ENCODE measurements at regions not wholly inside any gene's neighbourhood (a gene's known extent, or its start where the extent isn't known, plus 50 kb on each side); places are given as distances from the start of the nearest gene placed in this dataset.
"Not testable (repeated sequence)": the region's sequence is repeated elsewhere in the genome, so short reads cannot be mapped to it uniquely, and the experiment has no call there.

DNA sequence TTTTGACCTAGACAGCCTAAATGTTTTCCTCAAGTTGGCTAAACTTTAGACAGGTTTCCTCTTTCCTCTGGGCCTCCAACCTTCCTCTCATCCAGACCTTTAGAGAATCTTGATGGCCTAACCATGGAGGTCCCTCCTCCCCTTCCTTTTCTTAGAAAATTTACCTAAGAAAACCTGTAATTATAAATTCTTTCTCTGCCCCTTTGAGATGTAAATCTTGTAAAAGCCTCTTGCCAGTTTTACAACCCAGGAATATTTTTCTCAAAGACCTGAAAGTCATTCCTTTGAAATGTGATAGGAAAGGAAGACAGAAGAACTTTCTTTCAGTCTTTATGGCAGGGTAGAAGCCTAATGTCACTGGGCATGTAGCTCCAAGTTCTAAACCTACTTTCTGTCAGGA is 1752.6 kb upstream of the C9orf72 start:
- Histone ChIP-seq H3K36me3 (replicated peaks) (no peaks in the 10 kb centered on the region), H3K9me3 (no peaks in the 10 kb centered on the region), H3K4me1 (peaks cover 7% of the 10 kb centered on the region), H3K27me3 (ENCODE audit: low read depth) (no peaks in the 10 kb centered on the region), H3K4me3 (no peak overlapping the region)
- DNase-seq (ENCODE audit: low spot score in 2 of 2): peak; percentile 7 to 39
- in situ Hi-C loops (cut with MboI; ENCODE audit: low sequenced_read_pairs): no loop called here

DNA sequence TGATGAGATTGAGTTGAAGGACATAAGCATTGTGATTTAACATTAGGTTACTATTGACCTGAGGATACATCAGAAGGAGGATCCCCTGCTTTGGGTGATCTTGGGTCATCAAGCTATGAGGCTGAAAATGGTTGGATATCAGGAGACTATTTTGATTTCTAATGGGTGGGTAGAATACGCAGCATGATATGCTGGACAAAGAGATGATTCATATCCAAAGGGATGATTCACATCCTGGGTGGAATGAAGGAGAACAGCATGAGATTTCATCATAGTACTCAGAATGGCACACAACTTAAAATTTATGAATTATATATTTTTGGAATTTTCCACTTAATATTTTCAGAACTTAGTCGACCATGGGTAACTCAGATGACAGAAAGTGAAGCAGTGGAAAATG is 1759.5 kb upstream of the C9orf72 start:
- in situ Hi-C loops (cut with MboI; ENCODE audit: low sequenced_read_pairs): no loop called here
- no peaks in the 10 kb centered on the region for H3K4me1 ChIP-seq
- no peaks in the 10 kb centered on the region for H3K27me3 ChIP-seq (ENCODE audit: low read depth)
- no peak overlapping the region for H3K4me3 ChIP-seq
- no peaks in the 10 kb centered on the region for H3K36me3 ChIP-seq (replicated peaks)
- no peak for DNase-seq (ENCODE audit: low spot score in 2 of 2)
- no peaks in the 10 kb centered on the region for H3K9me3 ChIP-seq

DNA sequence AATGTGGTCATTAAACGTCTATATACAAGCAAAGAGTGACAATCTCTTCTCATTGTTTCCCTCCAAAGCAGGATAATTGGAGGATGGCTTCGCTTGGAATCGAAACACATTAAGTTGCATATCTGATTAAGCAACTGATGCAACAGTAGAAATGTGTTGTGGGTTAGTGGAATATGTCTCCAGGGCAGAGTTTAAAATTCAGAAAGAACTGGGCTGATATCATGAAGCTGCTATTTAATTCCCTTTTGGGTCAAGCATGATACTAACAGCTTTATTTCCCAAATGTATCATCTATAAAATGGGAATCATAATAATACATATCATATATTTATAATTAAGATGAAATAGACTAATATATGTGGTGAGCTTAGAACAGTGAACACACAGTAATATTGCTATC is 1763.0 kb upstream of the C9orf72 start:
- in situ Hi-C loops (cut with MboI; ENCODE audit: low sequenced_read_pairs): no loop called here
- DNase-seq (ENCODE audit: low spot score in 2 of 2): no peak
- Histone ChIP-seq H3K4me1 (no peaks in the 10 kb centered on the region), H3K9me3 (no peaks in the 10 kb centered on the region), H3K36me3 (replicated peaks) (no peaks in the 10 kb centered on the region), H3K27me3 (ENCODE audit: low read depth) (no peaks in the 10 kb centered on the region), H3K4me3 (no peak overlapping the region)

DNA sequence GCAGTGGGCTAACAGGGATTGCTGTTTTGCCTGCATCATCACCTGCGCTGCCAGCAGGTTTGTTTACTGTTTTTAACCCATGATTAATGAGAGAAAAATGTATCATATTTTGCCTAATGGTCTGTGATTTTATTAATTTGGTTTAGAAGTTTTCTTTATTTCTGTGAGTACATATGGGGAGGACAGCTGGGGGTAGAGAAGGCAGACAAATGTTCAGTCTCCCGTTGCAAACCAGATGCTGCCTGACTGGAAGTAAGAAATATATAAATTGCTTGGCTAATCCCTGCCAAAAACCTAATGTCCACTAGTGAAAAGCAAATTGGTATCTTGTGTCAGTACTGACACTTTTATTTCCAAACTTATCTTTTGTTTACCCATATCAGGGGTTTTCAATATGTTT is 1766.1 kb upstream of the C9orf72 start:
- DNase-seq (ENCODE audit: low spot score in 2 of 2): no peak
- H3K27me3 ChIP-seq (ENCODE audit: low read depth): no peaks in the 10 kb centered on the region
- H3K9me3 ChIP-seq: no peaks in the 10 kb centered on the region
- no peak overlapping the region for H3K4me3 ChIP-seq
- in situ Hi-C loops (cut with MboI; ENCODE audit: low sequenced_read_pairs): no loop called here
- H3K4me1 ChIP-seq: no peaks in the 10 kb centered on the region
- no peaks in the 10 kb centered on the region for H3K36me3 ChIP-seq (replicated peaks)

GRCh38 chr9:29348999-29349398 is 1775.7 kb upstream of the C9orf72 start:
- H3K4me3 ChIP-seq: no peak overlapping the region
- H3K4me1 ChIP-seq: no peaks in the 10 kb centered on the region
- no peaks in the 10 kb centered on the region for H3K36me3 ChIP-seq (replicated peaks)
- in situ Hi-C loops (cut with MboI; ENCODE audit: low sequenced_read_pairs): no loop called here
- H3K27me3 ChIP-seq (ENCODE audit: low read depth): no peaks in the 10 kb centered on the region
- H3K9me3 ChIP-seq: no peaks in the 10 kb centered on the region
- no peak for DNase-seq (ENCODE audit: low spot score in 2 of 2)

- Histone ChIP-seq H3K27me3 (ENCODE audit: low read depth) (no peaks in the 10 kb centered on the region), H3K9me3 (no peaks in the 10 kb centered on the region), H3K36me3 (replicated peaks) (no peaks in the 10 kb centered on the region), H3K4me3 (no peak overlapping the region), H3K4me1 (no peaks in the 10 kb centered on the region)
- in situ Hi-C loops (cut with MboI; ENCODE audit: low sequenced_read_pairs): no loop called here
- no peak for DNase-seq (ENCODE audit: low spot score in 2 of 2)
Observed at GRCh38 chr9:29389421-29389820, 1816.1 kb upstream of the C9orf72 start.

GRCh38 chr9:29390859-29391258 is 1817.6 kb upstream of the C9orf72 start:
- Histone ChIP-seq H3K9me3 (no peaks in the 10 kb centered on the region), H3K4me1 (no peaks in the 10 kb centered on the region), H3K4me3 (no peak overlapping the region), H3K36me3 (replicated peaks) (no peaks in the 10 kb centered on the region), H3K27me3 (ENCODE audit: low read depth) (no peaks in the 10 kb centered on the region)
- no peak for DNase-seq (ENCODE audit: low spot score in 2 of 2)
- in situ Hi-C loops (cut with MboI; ENCODE audit: low sequenced_read_pairs): no loop called here

GRCh38 chr9:29393064-29393463 is 1819.8 kb upstream of the C9orf72 start:
- no peak for DNase-seq (ENCODE audit: low spot score in 2 of 2)
- no peaks in the 10 kb centered on the region for H3K4me1 ChIP-seq
- no peaks in the 10 kb centered on the region for H3K36me3 ChIP-seq (replicated peaks)
- no peak overlapping the region for H3K4me3 ChIP-seq
- no peaks in the 10 kb centered on the region for H3K9me3 ChIP-seq
- in situ Hi-C loops (cut with MboI; ENCODE audit: low sequenced_read_pairs): no loop called here
- H3K27me3 ChIP-seq (ENCODE audit: low read depth): no peaks in the 10 kb centered on the region

DNA sequence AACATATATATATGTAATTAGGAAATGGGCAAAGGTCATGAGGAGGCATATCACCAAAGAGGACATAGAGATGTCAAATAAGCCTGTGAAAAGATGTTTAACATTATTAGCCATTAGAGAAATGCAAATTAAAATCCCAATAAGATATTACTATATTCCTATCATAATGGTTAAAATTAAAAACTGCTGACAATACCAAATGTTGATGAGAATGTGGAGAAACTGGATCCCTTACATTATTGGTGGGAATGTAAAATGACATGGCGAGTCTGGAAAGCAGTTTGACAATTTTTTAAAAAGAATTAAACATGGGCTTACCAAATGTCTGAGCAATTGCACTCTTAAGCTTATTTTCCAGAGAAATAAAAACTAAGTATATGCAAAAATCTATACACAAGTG is 1821.6 kb upstream of the C9orf72 start:
- no peaks in the 10 kb centered on the region for H3K36me3 ChIP-seq (replicated peaks)
- no peaks in the 10 kb centered on the region for H3K27me3 ChIP-seq (ENCODE audit: low read depth)
- H3K4me3 ChIP-seq: no peak overlapping the region
- no peak for DNase-seq (ENCODE audit: low spot score in 2 of 2)
- H3K4me1 ChIP-seq: no peaks in the 10 kb centered on the region
- in situ Hi-C loops (cut with MboI; ENCODE audit: low sequenced_read_pairs): no loop called here
- no peaks in the 10 kb centered on the region for H3K9me3 ChIP-seq

GRCh38 chr9:29397148-29397547 is 1823.9 kb upstream of the C9orf72 start:
- no peak for DNase-seq (ENCODE audit: low spot score in 2 of 2)
- in situ Hi-C loops (cut with MboI; ENCODE audit: low sequenced_read_pairs): no loop called here
- H3K36me3 ChIP-seq (replicated peaks): no peaks in the 10 kb centered on the region
- H3K4me1 ChIP-seq: no peaks in the 10 kb centered on the region
- H3K9me3 ChIP-seq: no peaks in the 10 kb centered on the region
- no peak overlapping the region for H3K4me3 ChIP-seq
- no peaks in the 10 kb centered on the region for H3K27me3 ChIP-seq (ENCODE audit: low read depth)

DNA sequence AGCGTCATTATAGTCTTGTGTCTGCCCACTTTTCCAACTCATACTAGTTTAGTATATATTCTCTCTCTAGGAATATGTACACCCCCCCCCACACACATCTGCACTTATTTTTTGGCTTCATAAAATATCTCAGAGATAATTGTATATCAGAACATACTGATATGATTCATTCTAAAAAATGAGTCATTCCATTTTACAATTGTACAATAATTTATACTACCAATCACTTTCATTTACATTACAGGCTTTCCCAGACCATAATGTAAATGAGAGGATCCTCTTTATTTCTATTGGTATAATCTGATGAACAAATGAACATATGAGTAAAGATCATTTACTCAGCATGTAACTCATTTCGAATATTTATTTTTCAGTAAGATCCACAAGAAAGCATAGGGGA is 1842.9 kb upstream of the C9orf72 start:
- no peaks in the 10 kb centered on the region for H3K9me3 ChIP-seq
- in situ Hi-C loops (cut with MboI; ENCODE audit: low sequenced_read_pairs): no loop called here
- no peaks in the 10 kb centered on the region for H3K4me1 ChIP-seq
- H3K27me3 ChIP-seq (ENCODE audit: low read depth): no peaks in the 10 kb centered on the region
- H3K4me3 ChIP-seq: no peak overlapping the region
- no peaks in the 10 kb centered on the region for H3K36me3 ChIP-seq (replicated peaks)
- DNase-seq (ENCODE audit: low spot score in 2 of 2): no peak

DNA sequence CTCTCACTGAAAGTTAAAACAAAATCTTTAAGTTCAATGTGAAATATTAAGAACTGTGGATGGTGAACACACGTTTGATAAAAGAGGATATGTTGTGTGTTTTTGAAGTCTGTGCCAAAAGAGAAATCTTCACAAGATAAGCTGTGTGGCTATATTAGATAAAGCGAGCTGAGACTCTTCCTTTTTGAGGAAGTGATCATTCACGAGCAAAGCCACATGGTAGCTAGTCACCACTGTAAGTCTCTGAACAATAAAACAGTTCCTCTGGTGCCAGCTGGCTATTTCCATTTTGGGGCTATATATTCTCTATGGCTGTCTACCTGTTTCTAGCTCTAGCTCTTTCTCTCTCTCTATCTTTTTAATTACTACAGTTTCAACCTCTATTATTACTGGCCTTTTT is 1849.2 kb upstream of the C9orf72 start:
- in situ Hi-C loops (cut with MboI; ENCODE audit: low sequenced_read_pairs): no loop called here
- Histone ChIP-seq H3K4me1 (no peaks in the 10 kb centered on the region), H3K9me3 (no peaks in the 10 kb centered on the region), H3K27me3 (ENCODE audit: low read depth) (no peaks in the 10 kb centered on the region), H3K4me3 (no peak overlapping the region), H3K36me3 (replicated peaks) (no peaks in the 10 kb centered on the region)
- DNase-seq (ENCODE audit: low spot score in 2 of 2): no peak

DNA sequence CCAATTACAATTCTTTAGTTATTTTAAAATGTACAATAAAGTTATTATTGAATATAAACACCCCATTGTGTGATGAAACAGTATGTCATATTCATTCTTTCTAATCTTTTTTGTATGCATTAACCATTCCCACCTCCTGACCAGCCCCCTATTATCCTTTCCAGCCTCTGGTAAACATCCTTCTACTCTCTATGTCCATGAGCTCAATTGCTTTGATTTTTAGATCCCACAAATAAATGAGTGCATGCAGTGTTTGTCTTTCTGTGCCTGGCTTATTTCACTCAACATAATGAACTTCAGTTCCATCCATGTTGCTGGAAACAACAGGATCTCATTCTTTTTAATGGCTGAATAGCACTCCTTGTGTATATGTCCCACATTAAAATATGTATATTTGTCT is 1858.9 kb upstream of the C9orf72 start:
- no peaks in the 10 kb centered on the region for H3K9me3 ChIP-seq
- in situ Hi-C loops (cut with MboI; ENCODE audit: low sequenced_read_pairs): no loop called here
- H3K4me1 ChIP-seq: no peaks in the 10 kb centered on the region

GRCh38 chr9:29432656-29433055 is 1859.4 kb upstream of the C9orf72 start:
- H3K9me3 ChIP-seq; H3K4me1 ChIP-seq; H3K27me3 ChIP-seq (ENCODE audit: low read depth); DNase-seq (ENCODE audit: low spot score in 2 of 2); H3K36me3 ChIP-seq (replicated peaks); H3K4me3 ChIP-seq; in situ Hi-C loops (cut with MboI; ENCODE audit: low sequenced_read_pairs): not testable (repeated sequence)

More for the DNA sequence above, 1858.9 kb upstream of the C9orf72 start:
- no peaks in the 10 kb centered on the region for H3K36me3 ChIP-seq (replicated peaks)
- H3K4me3 ChIP-seq: no peak overlapping the region
- H3K27me3 ChIP-seq (ENCODE audit: low read depth): no peaks in the 10 kb centered on the region
- no peak for DNase-seq (ENCODE audit: low spot score in 2 of 2)

- DNase-seq (ENCODE audit: low spot score in 2 of 2): no peak
- Histone ChIP-seq H3K36me3 (replicated peaks) (no peaks in the 10 kb centered on the region), H3K4me1 (no peaks in the 10 kb centered on the region), H3K9me3 (no peaks in the 10 kb centered on the region), H3K27me3 (ENCODE audit: low read depth) (no peaks in the 10 kb centered on the region), H3K4me3 (no peak overlapping the region)
- in situ Hi-C loops (cut with MboI; ENCODE audit: low sequenced_read_pairs): no loop called here
Observed at GRCh38 chr9:29435368-29435767, 1862.1 kb upstream of the C9orf72 start.

Data from HAP-1 (cell line).